Tibial nerve (tissue), 3 donors: ENCODE measurements at regions not wholly inside any gene's neighbourhood (a gene's known extent, or its start where the extent isn't known, plus 50 kb on each side); places are given as distances from the start of the nearest gene placed in this dataset.

ENCODE experiments used
- EP300 ChIP-seq, 2 donors: sonication (generic); formaldehyde crosslinking; IDR thresholded peaks; one replicate each; pipeline ENCODE4 v1.6.1; 2017; ENCODE audit warnings: antibody characterized with exemption in 2 of 2, mild to moderate bottlenecking in 1 of 2
- POLR2A ChIP-seq, 2 donors: fragments of 450-650 bp; IDR thresholded peaks; one replicate each; pipeline ENCODE4 v1.6.1; 2017; ENCODE audit warnings: antibody characterized with exemption in 2 of 2, mild to moderate bottlenecking in 2 of 2, moderate library complexity in 2 of 2

DNA sequence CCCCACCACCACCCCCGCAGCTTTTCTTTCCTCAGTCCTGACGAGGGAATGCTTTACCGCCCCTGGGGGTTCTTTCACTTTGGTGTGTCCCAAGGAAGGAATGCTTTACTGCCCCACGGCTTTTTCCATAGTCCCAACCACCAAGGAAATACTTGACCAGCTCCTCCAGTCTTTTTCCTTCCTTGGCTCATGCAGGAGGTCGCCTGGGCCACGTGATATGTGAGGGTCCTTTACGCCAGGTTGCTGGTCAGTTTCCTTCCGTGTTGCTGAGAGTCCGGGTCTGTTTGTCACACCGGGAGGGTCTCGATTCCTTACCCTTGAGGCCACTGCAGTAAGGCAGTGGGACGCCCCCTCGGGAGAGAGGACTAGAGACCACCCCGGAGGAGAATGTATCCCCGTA is 58.9 kb upstream of the CDH4 start:
- TF ChIP-seq POLR2A (IDR thresholded peaks at IDR 0.05): no peak
- no peak for TF ChIP-seq EP300 (IDR thresholded peaks at IDR 0.05)
